CD4-positive, alpha-beta T cell treated with Interleukin-4 for 4 hours (primary cell): ENCODE measurements at regions not wholly inside any gene's neighbourhood (a gene's known extent, or its start where the extent isn't known, plus 50 kb on each side); places are given as distances from the start of the nearest gene placed in this dataset.
"Not testable (repeated sequence)": the region's sequence is repeated elsewhere in the genome, so short reads cannot be mapped to it uniquely, and the experiment has no call there.

Experiments
- DNase-seq: peaks from one replicate; pipeline ENCODE4 v3.0.0-alpha.2; 2020

GRCh38 chr2:215861607-215862350 is 151.6 kb downstream of the MREG start:
- no peak for DNase-seq

GRCh38 chr2:215856080-215856479 is 157.3 kb downstream of the MREG start:
- DNase-seq: no peak

GRCh38 chr2:215855308-215855707 is 158.0 kb downstream of the MREG start:
- not testable (repeated sequence) for DNase-seq

GRCh38 chr2:215854008-215854407 is 159.3 kb downstream of the MREG start:
- DNase-seq: no peak

GRCh38 chr2:215851696-215852095 is 161.7 kb downstream of the MREG start:
- DNase-seq: no peak

- DNase-seq: no peak
Measured at GRCh38 chr2:215851082-215851481, 162.3 kb downstream of the MREG start.

GRCh38 chr2:215850380-215850779 is 163.0 kb downstream of the MREG start:
- no peak for DNase-seq

- DNase-seq: no peak
Measured at GRCh38 chr2:215849771-215850170, 163.6 kb downstream of the MREG start.

- no peak for DNase-seq
Measured at GRCh38 chr2:215848698-215849097, 164.7 kb downstream of the MREG start.

- no peak for DNase-seq
Measured at GRCh38 chr2:215848146-215848545, 165.2 kb downstream of the MREG start.

- DNase-seq: no peak
Measured at GRCh38 chr2:215847718-215848117, 165.6 kb downstream of the MREG start.

GRCh38 chr2:215847056-215847455 is 166.3 kb downstream of the MREG start:
- DNase-seq: no peak

- peak; percentile 1 for DNase-seq
Measured at GRCh38 chr2:215845839-215846586, 167.3 kb downstream of the MREG start.

GRCh38 chr2:215843579-215843978 is 169.8 kb downstream of the MREG start:
- no peak for DNase-seq

GRCh38 chr2:215841175-215841816 is 172.1 kb downstream of the MREG start:
- no peak for DNase-seq

- DNase-seq: no peak
Measured at GRCh38 chr2:215839816-215840215, 173.5 kb downstream of the MREG start.

GRCh38 chr2:215839309-215839708 is 174.0 kb downstream of the MREG start:
- DNase-seq: no peak

GRCh38 chr2:215836881-215837280 is 176.5 kb downstream of the MREG start:
- no peak for DNase-seq

GRCh38 chr2:215835657-215836056 is 177.7 kb downstream of the MREG start:
- no peak for DNase-seq

- DNase-seq: no peak
Measured at GRCh38 chr2:215835231-215835630, 178.1 kb downstream of the MREG start.

GRCh38 chr2:215833531-215834162 is 179.7 kb downstream of the MREG start:
- no peak for DNase-seq

GRCh38 chr2:215832791-215833190 is 180.6 kb downstream of the MREG start:
- DNase-seq: no peak

GRCh38 chr2:215831296-215831913 is 181.9 kb downstream of the MREG start:
- DNase-seq: no peak
